Panc1 (cell line): ENCODE measurements at regions not wholly inside any gene's neighbourhood (a gene's known extent, or its start where the extent isn't known, plus 50 kb on each side); places are given as distances from the start of the nearest gene placed in this dataset.

Experiments
- ATAC-seq: fragments of 200-7000 bp; cut with Tn5 transposase; 2 replicates; pipeline ENCODE4 v1.9.1; 2020; ENCODE audit warnings: mild to moderate bottlenecking, moderate library complexity
- BruUV-seq: library from RNA; stranded (reverse); fragments of 400-500 nt; replicated peaks from 2 replicates; lab custom pipeline; 2021; lab: Mats Ljungman, UMichigan
- CTCF ChIA-PET: fragments of 300-600 bp; sonication (Branson Sonifier 250); formaldehyde crosslinking; loops from one replicate; lab custom pipeline; 2022; ENCODE audit warnings: antibody characterized with exemption; lab: Charles Lee
- POLR2A ChIA-PET: fragments of 300-600 bp; sonication (Branson Sonifier 250); formaldehyde crosslinking; loops from one replicate; lab custom pipeline; 2022; ENCODE audit warnings: antibody characterized with exemption; lab: Charles Lee
- DNase-seq: peaks from one replicate; pipeline ENCODE4 v3.0.0-alpha.2; 2010; ENCODE audit warnings: low read depth, low spot score
- H3K27ac ChIP-seq: 2 replicates; pipeline ENCODE4 v1.5.1; 2011; ENCODE audit warnings: mild to moderate bottlenecking, low read length, inconsistent platforms
- H3K27me3 ChIP-seq: fragments of 200-500 bp; sonication (Bioruptor generic); 2 replicates; pipeline ENCODE4 v1.6.0; 2014; ENCODE audit warnings: low read length, inconsistent platforms; ENCODE audit not compliant: control insufficient read depth, insufficient read depth
- H3K36me3 ChIP-seq: fragments of 200-500 bp; sonication (Bioruptor generic); 2 replicates; pipeline ENCODE4 v1.5.1; 2014; ENCODE audit warnings: inconsistent platforms, mild to moderate bottlenecking, low read length, moderate library complexity; ENCODE audit not compliant: control insufficient read depth, insufficient read depth
- H3K4me1 ChIP-seq: 2 replicates; pipeline ENCODE4 v1.5.1; 2011; ENCODE audit warnings: inconsistent platforms, mild to moderate bottlenecking, low read length, moderate library complexity; ENCODE audit not compliant: control insufficient read depth, insufficient read depth
- H3K4me3 ChIP-seq, 2 experiments: 2 replicates each; pipeline ENCODE4 v1.5.1; 2011 to 2012; ENCODE audit warnings: low read depth in 2 of 2, low read length in 2 of 2, mild to moderate bottlenecking in 2 of 2, inconsistent platforms in 1 of 2, moderate library complexity in 1 of 2
- H3K9me3 ChIP-seq: fragments of 200-500 bp; sonication (Bioruptor generic); 2 replicates; pipeline ENCODE4 v1.5.1; 2014; ENCODE audit warnings: low read depth, mild to moderate bottlenecking, inconsistent platforms, low read length, moderate library complexity; ENCODE audit not compliant: control insufficient read depth, insufficient read depth
- POLR2AphosphoS5 ChIP-seq: IDR thresholded peaks from 2 replicates; pipeline ENCODE4 v1.6.1; 2012; ENCODE audit warnings: mild to moderate bottlenecking, low read depth, low read length, moderate library complexity
- SIN3A ChIP-seq: IDR thresholded peaks from 2 replicates; pipeline ENCODE4 v1.6.1; 2012; ENCODE audit warnings: low read depth, mild to moderate bottlenecking, low read length, moderate library complexity, borderline replicate concordance; ENCODE audit not compliant: insufficient read depth
- TCF7L2 ChIP-seq: IDR thresholded peaks from 2 replicates; pipeline ENCODE4 v1.6.1; 2011; ENCODE audit warnings: mild to moderate bottlenecking, low read depth, low read length, inconsistent platforms
- in situ Hi-C: cut with HindIII; loops from 2 replicates; pipeline ENCODE4 v1.10.0; 2016; ENCODE audit warnings: low sequenced_read_pairs, low pct_unique_long_range_greater_than_20kb
- intact Hi-C: fragments of 100-400 bp; cut with micrococcal nuclease; formaldehyde crosslinking; loops from one replicate; pipeline ENCODE4 v1.10.0; 2022; ENCODE audit not compliant: unreplicated experiment
- TF ChIP-seq, protein P1 (sequence below): fragments of 450-650 bp; IDR thresholded peaks from 2 replicates; pipeline ENCODE4 v1.5.1; 2017; ENCODE audit warnings: mild to moderate bottlenecking
- TF ChIP-seq, protein P2 (sequence below), 2 experiments: IDR thresholded peaks; 2 replicates each; pipeline ENCODE4 v1.6.1; 2011 to 2012; ENCODE audit warnings: low read depth in 2 of 2, control low read depth in 1 of 2, low read length in 1 of 2, mild to moderate bottlenecking in 1 of 2, moderate library complexity in 1 of 2; ENCODE audit not compliant: insufficient read depth in 1 of 2

GRCh38 chr4:72677886-72678285 is 108.9 kb upstream of the ADAMTS3 start:
- Histone ChIP-seq H3K27me3 (no peaks in the 10 kb centered on the region), H3K4me3 (no peak overlapping the region), H3K9me3 (no peaks in the 10 kb centered on the region), H3K27ac (no peak overlapping the region), H3K36me3 (no peaks in the 10 kb centered on the region), H3K4me1 (no peaks in the 10 kb centered on the region)
- CTCF ChIA-PET, result no interaction called here
- ATAC-seq, result no peak
- in situ Hi-C loops (no loop called here), intact Hi-C loops (no loop called here)
- POLR2A ChIA-PET, result no interaction called here
- DNase-seq, result no peak
- BruUV-seq, result no TSS peak
- TF ChIP-seq TCF7L2 (no peak), POLR2AphosphoS5 (no peak), SIN3A (no peak)
- TF ChIP-seq, protein P1, sequence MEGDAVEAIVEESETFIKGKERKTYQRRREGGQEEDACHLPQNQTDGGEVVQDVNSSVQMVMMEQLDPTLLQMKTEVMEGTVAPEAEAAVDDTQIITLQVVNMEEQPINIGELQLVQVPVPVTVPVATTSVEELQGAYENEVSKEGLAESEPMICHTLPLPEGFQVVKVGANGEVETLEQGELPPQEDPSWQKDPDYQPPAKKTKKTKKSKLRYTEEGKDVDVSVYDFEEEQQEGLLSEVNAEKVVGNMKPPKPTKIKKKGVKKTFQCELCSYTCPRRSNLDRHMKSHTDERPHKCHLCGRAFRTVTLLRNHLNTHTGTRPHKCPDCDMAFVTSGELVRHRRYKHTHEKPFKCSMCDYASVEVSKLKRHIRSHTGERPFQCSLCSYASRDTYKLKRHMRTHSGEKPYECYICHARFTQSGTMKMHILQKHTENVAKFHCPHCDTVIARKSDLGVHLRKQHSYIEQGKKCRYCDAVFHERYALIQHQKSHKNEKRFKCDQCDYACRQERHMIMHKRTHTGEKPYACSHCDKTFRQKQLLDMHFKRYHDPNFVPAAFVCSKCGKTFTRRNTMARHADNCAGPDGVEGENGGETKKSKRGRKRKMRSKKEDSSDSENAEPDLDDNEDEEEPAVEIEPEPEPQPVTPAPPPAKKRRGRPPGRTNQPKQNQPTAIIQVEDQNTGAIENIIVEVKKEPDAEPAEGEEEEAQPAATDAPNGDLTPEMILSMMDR, result no peak
- TF ChIP-seq, protein P2, sequence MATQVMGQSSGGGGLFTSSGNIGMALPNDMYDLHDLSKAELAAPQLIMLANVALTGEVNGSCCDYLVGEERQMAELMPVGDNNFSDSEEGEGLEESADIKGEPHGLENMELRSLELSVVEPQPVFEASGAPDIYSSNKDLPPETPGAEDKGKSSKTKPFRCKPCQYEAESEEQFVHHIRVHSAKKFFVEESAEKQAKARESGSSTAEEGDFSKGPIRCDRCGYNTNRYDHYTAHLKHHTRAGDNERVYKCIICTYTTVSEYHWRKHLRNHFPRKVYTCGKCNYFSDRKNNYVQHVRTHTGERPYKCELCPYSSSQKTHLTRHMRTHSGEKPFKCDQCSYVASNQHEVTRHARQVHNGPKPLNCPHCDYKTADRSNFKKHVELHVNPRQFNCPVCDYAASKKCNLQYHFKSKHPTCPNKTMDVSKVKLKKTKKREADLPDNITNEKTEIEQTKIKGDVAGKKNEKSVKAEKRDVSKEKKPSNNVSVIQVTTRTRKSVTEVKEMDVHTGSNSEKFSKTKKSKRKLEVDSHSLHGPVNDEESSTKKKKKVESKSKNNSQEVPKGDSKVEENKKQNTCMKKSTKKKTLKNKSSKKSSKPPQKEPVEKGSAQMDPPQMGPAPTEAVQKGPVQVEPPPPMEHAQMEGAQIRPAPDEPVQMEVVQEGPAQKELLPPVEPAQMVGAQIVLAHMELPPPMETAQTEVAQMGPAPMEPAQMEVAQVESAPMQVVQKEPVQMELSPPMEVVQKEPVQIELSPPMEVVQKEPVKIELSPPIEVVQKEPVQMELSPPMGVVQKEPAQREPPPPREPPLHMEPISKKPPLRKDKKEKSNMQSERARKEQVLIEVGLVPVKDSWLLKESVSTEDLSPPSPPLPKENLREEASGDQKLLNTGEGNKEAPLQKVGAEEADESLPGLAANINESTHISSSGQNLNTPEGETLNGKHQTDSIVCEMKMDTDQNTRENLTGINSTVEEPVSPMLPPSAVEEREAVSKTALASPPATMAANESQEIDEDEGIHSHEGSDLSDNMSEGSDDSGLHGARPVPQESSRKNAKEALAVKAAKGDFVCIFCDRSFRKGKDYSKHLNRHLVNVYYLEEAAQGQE (IDR thresholded peaks at IDR 0.05; ENCODE audit: insufficient read depth in 1 of 2, low read depth in 2 of 2, low read length in 1 of 2), result no peak

DNA sequence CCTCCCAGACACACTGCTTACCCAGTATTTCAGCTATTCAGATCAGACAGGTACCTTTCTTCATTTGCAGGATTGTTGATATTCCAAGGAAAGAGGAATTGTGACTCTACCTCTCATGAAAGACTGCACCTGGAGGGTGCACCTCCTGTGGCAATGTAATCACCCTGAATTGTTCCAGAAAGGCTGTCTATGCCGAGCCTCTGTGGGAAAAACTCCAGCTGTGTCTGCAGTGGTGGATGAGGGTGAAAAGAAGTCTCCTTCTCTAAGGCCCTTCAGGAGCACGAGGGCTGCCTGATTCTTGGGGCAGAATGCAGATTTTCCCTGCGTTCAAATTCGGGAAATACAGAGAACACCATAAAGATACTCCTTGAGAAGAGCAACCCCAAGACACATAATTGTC is 108.2 kb upstream of the ADAMTS3 start:
- no TSS peak for BruUV-seq
- Histone ChIP-seq H3K4me1 (no peaks in the 10 kb centered on the region), H3K27ac (no peak overlapping the region), H3K27me3 (no peaks in the 10 kb centered on the region), H3K9me3 (no peaks in the 10 kb centered on the region), H3K36me3 (no peaks in the 10 kb centered on the region), H3K4me3 (no peak overlapping the region)
- CTCF ChIA-PET, result no interaction called here
- TF ChIP-seq, protein P2 (IDR thresholded peaks at IDR 0.05; ENCODE audit: insufficient read depth in 1 of 2, low read depth in 2 of 2, low read length in 1 of 2), result no peak
- TF ChIP-seq SIN3A, result no peak
- no peak for TF ChIP-seq TCF7L2
- no peak for TF ChIP-seq POLR2AphosphoS5
- TF ChIP-seq, protein P1, result no peak
- no peak for ATAC-seq
- POLR2A ChIA-PET, result no interaction called here
- DNase-seq, result no peak
- intact Hi-C loops, result no loop called here
- in situ Hi-C loops, result no loop called here
